DND-41 (cell line): ENCODE measurements at regions not wholly inside any gene's neighbourhood (a gene's known extent, or its start where the extent isn't known, plus 50 kb on each side); places are given as distances from the start of the nearest gene placed in this dataset.

Experiments
- ATAC-seq: fragments of 200-7000 bp; cut with Tn5 transposase; 3 replicates; pipeline ENCODE4 v1.9.1; 2021; ENCODE audit warnings: low read depth; ENCODE audit not compliant: insufficient read depth
- DNase-seq: peaks from one replicate; pipeline ENCODE4 v3.0.0-alpha.2; 2020
- H2AFZ ChIP-seq: 2 replicates; pipeline ENCODE4 v1.6.0; 2012; ENCODE audit warnings: low read depth, low read length
- H3K27ac ChIP-seq: 2 replicates; pipeline ENCODE4 v1.5.1; 2012; ENCODE audit warnings: low read length, inconsistent platforms
- H3K27me3 ChIP-seq: fragments of 200-600 bp; sonication (generic); 2 replicates; pipeline ENCODE4 v1.6.0; 2012; ENCODE audit warnings: low read length, mild to moderate bottlenecking, inconsistent platforms; ENCODE audit not compliant: insufficient read depth, poor library complexity
- H3K36me3 ChIP-seq: 2 replicates; pipeline ENCODE4 v1.5.1; 2012; ENCODE audit warnings: low read length, inconsistent platforms; ENCODE audit not compliant: insufficient read depth
- H3K4me1 ChIP-seq: 2 replicates; pipeline ENCODE4 v1.5.1; 2012; ENCODE audit warnings: mild to moderate bottlenecking, low read length; ENCODE audit not compliant: insufficient read depth
- H3K4me2 ChIP-seq: 2 replicates; pipeline ENCODE4 v1.6.0; 2012; ENCODE audit warnings: mild to moderate bottlenecking, moderate library complexity, low read length, inconsistent platforms; ENCODE audit not compliant: insufficient read depth
- H3K4me3 ChIP-seq, 2 experiments: fragments of 200-600 bp in 1 of 2; shearing (Covaris generic) in 1 of 2; 2 replicates each; pipeline ENCODE4 v1.5.1; 2012 to 2016; ENCODE audit warnings: inconsistent platforms in 2 of 2, low read length in 2 of 2, mild to moderate bottlenecking in 2 of 2, low read depth in 1 of 2, moderate library complexity in 1 of 2
- H3K79me2 ChIP-seq: 2 replicates; pipeline ENCODE4 v1.6.0; 2012; ENCODE audit warnings: low read length, inconsistent platforms; ENCODE audit not compliant: insufficient read depth
- H3K9ac ChIP-seq: 2 replicates; pipeline ENCODE4 v1.6.0; 2012; ENCODE audit warnings: low read depth, mild to moderate bottlenecking, inconsistent platforms, low read length, moderate library complexity
- H3K9me3 ChIP-seq: 2 replicates; pipeline ENCODE4 v1.5.1; 2012; ENCODE audit warnings: low read length, moderate library complexity, mild to moderate bottlenecking, inconsistent platforms; ENCODE audit not compliant: insufficient read depth, severe bottlenecking
- H4K20me1 ChIP-seq: 2 replicates; pipeline ENCODE4 v1.6.0; 2012; ENCODE audit warnings: low read length; ENCODE audit not compliant: insufficient read depth
- EZH2 ChIP-seq: IDR thresholded peaks from 3 replicates; pipeline ENCODE4 v1.6.1; 2012; ENCODE audit warnings: borderline replicate concordance, low read depth, mild to moderate bottlenecking, moderate library complexity, low read length, inconsistent platforms; ENCODE audit not compliant: severe bottlenecking
- TF ChIP-seq, protein P1 (sequence below): IDR thresholded peaks from 2 replicates; pipeline ENCODE4 v1.5.1; 2012; ENCODE audit warnings: borderline replicate concordance, low read length, moderate library complexity, mild to moderate bottlenecking; ENCODE audit not compliant: poor library complexity, severe bottlenecking; ENCODE audit errors: extremely low read depth

DNA sequence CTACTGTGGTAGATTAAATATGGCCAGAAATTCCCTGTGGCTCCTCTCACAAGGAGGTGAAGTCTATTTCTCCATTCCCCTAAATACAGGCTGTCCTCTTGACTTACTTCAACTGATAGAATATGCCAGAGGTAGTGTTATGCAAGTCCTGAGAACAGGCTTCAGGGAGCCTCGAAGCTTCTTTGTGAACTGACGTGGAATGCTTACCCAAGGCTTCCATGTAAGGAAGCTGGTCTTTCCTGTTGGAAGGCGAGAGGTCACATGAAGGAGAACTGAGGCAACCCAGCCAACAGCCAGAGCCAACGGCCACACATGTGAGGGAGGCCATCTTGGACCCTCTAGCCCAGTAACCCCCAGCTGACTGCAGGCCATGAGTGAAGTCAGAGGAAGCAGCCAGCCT, 267.9 kb downstream of the MRTFB start:
- Histone ChIP-seq H3K4me2 (no peak overlapping the region), H3K79me2 (no peaks in the 10 kb centered on the region), H3K27me3 (no peaks in the 10 kb centered on the region), H3K9ac (no peak overlapping the region), H3K36me3 (no peaks in the 10 kb centered on the region), H2AFZ (no peak overlapping the region), H3K27ac (no peak overlapping the region), H3K9me3 (peaks cover 2% of the 10 kb centered on the region), H3K4me3 (no peak overlapping the region), H4K20me1 (no peaks in the 10 kb centered on the region), H3K4me1 (no peaks in the 10 kb centered on the region)
- no peak for ATAC-seq
- DNase-seq, result no peak
- TF ChIP-seq, protein P1, sequence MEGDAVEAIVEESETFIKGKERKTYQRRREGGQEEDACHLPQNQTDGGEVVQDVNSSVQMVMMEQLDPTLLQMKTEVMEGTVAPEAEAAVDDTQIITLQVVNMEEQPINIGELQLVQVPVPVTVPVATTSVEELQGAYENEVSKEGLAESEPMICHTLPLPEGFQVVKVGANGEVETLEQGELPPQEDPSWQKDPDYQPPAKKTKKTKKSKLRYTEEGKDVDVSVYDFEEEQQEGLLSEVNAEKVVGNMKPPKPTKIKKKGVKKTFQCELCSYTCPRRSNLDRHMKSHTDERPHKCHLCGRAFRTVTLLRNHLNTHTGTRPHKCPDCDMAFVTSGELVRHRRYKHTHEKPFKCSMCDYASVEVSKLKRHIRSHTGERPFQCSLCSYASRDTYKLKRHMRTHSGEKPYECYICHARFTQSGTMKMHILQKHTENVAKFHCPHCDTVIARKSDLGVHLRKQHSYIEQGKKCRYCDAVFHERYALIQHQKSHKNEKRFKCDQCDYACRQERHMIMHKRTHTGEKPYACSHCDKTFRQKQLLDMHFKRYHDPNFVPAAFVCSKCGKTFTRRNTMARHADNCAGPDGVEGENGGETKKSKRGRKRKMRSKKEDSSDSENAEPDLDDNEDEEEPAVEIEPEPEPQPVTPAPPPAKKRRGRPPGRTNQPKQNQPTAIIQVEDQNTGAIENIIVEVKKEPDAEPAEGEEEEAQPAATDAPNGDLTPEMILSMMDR, result no peak
- no peak for TF ChIP-seq EZH2

GRCh38 chr16:14338236-14338635, 267.1 kb downstream of the MRTFB start:
- Histone ChIP-seq H3K27me3 (no peaks in the 10 kb centered on the region), H3K4me3 (no peak overlapping the region), H3K4me2 (no peak overlapping the region), H4K20me1 (no peaks in the 10 kb centered on the region), H3K4me1 (no peaks in the 10 kb centered on the region), H3K9ac (no peak overlapping the region), H3K9me3 (peaks cover 2% of the 10 kb centered on the region), H3K27ac (no peak overlapping the region), H3K36me3 (no peaks in the 10 kb centered on the region), H3K79me2 (no peaks in the 10 kb centered on the region), H2AFZ (no peak overlapping the region)
- DNase-seq (no peak), ATAC-seq (no peak)
- no peak for TF ChIP-seq EZH2

DNA sequence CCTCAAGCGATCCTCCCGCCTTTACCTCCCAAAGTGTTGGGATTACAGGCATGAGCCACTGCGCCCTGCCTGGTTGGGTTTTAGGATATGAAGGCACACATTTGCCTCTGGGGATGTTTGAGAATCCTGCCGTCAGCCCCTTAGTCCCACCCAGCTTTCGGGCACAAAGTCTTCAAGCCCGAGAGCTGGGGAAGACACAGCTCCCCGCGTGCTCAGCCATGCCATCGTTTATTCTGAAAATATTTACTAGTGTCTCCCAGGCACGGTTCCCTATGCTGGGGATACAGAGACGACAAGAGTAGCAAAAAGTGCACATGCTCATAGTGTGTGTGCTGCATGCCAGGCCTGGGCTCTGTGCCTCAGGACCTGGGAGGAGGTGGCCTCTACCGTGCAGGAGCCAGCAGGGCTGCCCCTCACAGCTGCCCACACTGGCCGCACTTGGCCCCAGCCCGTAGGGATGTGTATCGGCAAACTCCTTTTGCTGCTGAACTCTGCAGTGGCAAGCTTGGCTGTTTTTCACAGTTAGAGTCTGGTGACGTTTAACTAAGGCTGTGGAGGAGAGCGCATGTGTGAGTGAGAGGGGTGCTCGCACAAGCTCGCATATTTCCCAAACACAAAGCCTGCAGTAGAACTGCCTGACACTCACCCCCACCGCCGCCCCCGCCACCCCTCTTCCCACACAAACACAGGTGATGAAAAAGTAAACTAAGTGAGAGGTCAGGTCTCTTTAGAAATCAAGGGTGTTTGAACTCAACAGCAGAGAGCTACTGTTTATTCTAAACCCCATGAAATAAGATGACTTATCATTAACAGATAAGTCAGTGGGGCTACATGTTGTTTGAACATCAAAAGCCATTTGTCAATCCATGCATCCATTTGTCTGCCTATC, 266.4 kb downstream of the MRTFB start:
- H4K20me1 ChIP-seq, result no peaks in the 10 kb centered on the region
- TF ChIP-seq, protein P1, result no peak
- no peak for TF ChIP-seq EZH2
- H3K27ac ChIP-seq, result no peak overlapping the region
- H3K9me3 ChIP-seq, result peaks cover 2% of the 10 kb centered on the region
- DNase-seq (no peak), ATAC-seq (no peak)
- H2AFZ ChIP-seq, result no peak overlapping the region
- no peak overlapping the region for H3K4me3 ChIP-seq
- H3K27me3 ChIP-seq, result no peaks in the 10 kb centered on the region
- H3K4me2 ChIP-seq, result no peak overlapping the region
- H3K4me1 ChIP-seq, result no peaks in the 10 kb centered on the region
- no peak overlapping the region for H3K9ac ChIP-seq
- no peaks in the 10 kb centered on the region for H3K79me2 ChIP-seq
- no peaks in the 10 kb centered on the region for H3K36me3 ChIP-seq

DNA sequence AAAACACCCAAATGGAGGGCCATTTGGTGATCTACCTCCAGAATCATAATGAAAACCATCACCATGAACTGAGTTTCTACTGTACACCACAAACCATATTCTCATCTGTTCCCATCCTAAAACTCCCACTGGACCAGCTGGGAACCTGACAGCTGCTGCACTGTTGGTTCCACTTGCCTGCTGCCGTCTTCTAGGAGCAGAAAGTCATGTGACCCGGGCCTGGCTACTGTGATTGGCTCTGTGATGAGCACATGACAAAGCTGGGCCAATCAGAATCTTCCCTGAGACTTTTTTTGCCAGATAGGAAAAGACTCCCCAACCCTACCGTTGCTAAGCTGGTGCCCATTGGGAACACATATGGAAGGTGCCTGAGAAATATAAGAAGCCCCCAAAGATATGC, 264.2 kb downstream of the MRTFB start:
- ATAC-seq, result no peak
- Histone ChIP-seq H2AFZ (no peak overlapping the region), H3K4me1 (no peaks in the 10 kb centered on the region), H3K27ac (no peak overlapping the region), H3K9ac (no peak overlapping the region), H4K20me1 (no peaks in the 10 kb centered on the region), H3K4me3 (no peak overlapping the region), H3K36me3 (no peaks in the 10 kb centered on the region), H3K79me2 (no peaks in the 10 kb centered on the region), H3K27me3 (no peaks in the 10 kb centered on the region), H3K9me3 (no peaks in the 10 kb centered on the region), H3K4me2 (no peak overlapping the region)
- DNase-seq, result no peak
- TF ChIP-seq, protein P1, result no peak
- TF ChIP-seq EZH2, result no peak
